Neural progenitor cell (in vitro differentiated cells): ENCODE measurements at regions not wholly inside any gene's neighbourhood (a gene's known extent, or its start where the extent isn't known, plus 50 kb on each side); places are given as distances from the start of the nearest gene placed in this dataset.
"Not testable (repeated sequence)": the region's sequence is repeated elsewhere in the genome, so short reads cannot be mapped to it uniquely, and the experiment has no call there.

Source experiments
- CTCF ChIP-seq: fragments of 200-600 bp; sonication (generic); IDR thresholded peaks from 2 replicates; pipeline ENCODE4 v1.5.1; 2017; ENCODE audit warnings: antibody characterized with exemption, mild to moderate bottlenecking
- EZH2 ChIP-seq: fragments of 200-600 bp; sonication (generic); IDR thresholded peaks from 2 replicates; pipeline ENCODE4 v1.6.1; 2017; ENCODE audit warnings: antibody characterized with exemption, mild to moderate bottlenecking, moderate library complexity
- EZH2phosphoT487 ChIP-seq: fragments of 200-600 bp; sonication (generic); IDR thresholded peaks from 2 replicates; pipeline ENCODE4 v1.6.1; 2017; ENCODE audit warnings: antibody characterized with exemption

GRCh38 chrX:89393004-89393403 is 528.7 kb upstream of the TGIF2LX start:
- not testable (repeated sequence) for TF ChIP-seq CTCF, EZH2phosphoT487, EZH2
